ENCODE measurements at regions not wholly inside any gene's neighbourhood (a gene's known extent, or its start where the extent isn't known, plus 50 kb on each side); places are given as distances from the start of the nearest gene placed in this dataset.

DNA sequence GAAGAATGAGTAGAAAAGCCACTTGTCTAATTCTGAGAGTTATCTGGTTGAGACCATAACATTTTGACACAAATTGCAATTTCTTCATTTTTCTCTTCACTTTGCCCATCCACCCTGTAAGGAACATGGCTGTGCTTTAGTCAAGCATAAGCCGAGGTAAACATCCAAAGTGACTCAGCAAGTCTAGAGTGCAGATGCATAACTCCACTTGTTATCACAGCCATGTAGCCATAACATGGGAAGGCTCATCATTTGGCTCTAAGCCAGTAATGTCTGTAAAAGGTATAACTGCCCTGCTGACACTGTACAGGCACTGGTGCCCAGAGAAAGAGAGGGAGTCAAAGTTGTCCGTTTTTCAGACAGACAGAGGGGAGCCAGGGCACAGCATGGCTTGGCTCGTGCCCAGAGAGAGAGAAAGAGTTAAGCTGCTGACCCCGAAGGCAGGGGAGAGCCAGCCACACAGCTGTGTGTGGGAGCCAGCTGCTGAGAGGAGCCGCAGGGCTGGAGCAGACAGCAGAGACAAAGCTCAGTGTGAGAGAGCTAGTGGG, 76.9 kb upstream of the EXOC1L start (continued):
- TF ChIP-seq, protein P1, sequence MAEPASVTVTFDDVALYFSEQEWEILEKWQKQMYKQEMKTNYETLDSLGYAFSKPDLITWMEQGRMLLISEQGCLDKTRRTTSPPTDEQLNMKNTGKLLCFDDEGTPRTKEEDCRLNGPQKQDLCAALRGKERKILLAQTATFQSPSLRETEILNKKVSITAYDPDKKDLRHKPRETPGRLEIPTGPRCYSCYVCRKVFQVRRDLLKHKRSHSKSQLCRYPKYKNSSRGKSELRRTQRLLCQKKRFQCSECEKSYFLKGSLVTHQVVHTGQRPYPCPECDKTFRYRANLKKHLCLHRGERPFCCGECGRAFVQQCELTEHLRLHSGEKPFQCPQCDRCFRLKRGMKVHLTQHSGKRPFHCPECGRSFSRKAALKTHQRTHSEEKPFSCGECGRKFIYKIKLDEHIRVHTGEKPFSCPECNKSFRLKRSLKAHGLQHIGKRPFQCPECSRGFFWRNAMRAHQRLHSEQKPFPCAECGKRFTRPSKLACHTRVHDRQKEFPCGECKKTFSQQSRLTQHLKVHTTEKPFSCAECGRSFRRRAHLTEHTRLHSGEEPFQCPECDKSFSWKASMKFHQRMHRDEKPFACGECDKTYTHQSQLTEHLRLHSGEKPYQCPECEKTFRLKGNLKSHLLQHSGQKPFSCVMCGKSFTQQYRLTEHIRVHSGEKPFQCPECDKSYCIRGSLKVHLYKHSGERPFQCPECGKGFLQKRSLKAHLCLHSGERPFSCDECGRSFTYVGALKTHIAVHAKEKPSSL (CRISPR knock-in tag; conservative IDR thresholded peaks at IDR 0.05), result no peak
- TF ChIP-seq, protein P2, sequence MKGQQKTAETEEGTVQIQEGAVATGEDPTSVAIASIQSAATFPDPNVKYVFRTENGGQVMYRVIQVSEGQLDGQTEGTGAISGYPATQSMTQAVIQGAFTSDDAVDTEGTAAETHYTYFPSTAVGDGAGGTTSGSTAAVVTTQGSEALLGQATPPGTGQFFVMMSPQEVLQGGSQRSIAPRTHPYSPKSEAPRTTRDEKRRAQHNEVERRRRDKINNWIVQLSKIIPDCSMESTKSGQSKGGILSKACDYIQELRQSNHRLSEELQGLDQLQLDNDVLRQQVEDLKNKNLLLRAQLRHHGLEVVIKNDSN (CRISPR knock-in tag; IDR thresholded peaks at IDR 0.05), result no peak

DNA sequence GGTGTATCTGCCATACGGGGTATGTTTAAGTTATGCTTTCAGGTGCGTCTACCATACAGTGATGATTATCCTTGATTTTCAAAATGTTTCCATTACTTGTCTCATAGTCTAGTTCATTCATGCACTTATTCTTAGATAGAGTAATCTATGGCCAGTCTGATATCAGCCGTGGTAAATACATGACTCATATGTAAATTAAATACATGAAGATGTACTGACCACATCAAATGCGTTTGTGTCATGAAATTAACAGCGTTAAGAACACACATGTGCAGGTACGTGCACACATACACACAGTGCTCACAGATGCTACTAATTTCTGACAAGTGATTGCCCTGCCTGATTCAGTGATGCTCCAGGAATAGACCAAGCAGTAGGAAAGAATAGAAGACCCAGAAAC, 75.2 kb upstream of the EXOC1L start:
- H3K36me3 Mint-ChIP-seq, result no peaks in the 10 kb centered on the region
- no peak for ATAC-seq
- H3K27me3 Mint-ChIP-seq (ENCODE audit: low read depth), result peaks cover 3% of the 10 kb centered on the region; the same call in 1 of the 2 replicates
- no peak overlapping the region for H3K27ac Mint-ChIP-seq
- POLR2A ChIA-PET, result no interaction called here
- no peaks in the 10 kb centered on the region for H3K9me3 Mint-ChIP-seq
- TF ChIP-seq AR (CRISPR knock-in tag; IDR thresholded peaks at IDR 0.05), result no peak
- no peak for TF ChIP-seq ZNF423 (CRISPR knock-in tag; IDR thresholded peaks at IDR 0.05)
- no peak for TF ChIP-seq ZNF138 (CRISPR knock-in tag; conservative IDR thresholded peaks at IDR 0.05)
- no peak for TF ChIP-seq ZNF121 (CRISPR knock-in tag; IDR thresholded peaks at IDR 0.05)
- no peak for TF ChIP-seq ZNF317 (CRISPR knock-in tag; IDR thresholded peaks at IDR 0.05; ENCODE audit: borderline replicate concordance, low read depth)
- no peak for TF ChIP-seq ZNF281 (CRISPR knock-in tag; IDR thresholded peaks at IDR 0.05)
- TF ChIP-seq, protein P1 (CRISPR knock-in tag; conservative IDR thresholded peaks at IDR 0.05), result no peak
- no peak for TF ChIP-seq FOXP1 (CRISPR knock-in tag; IDR thresholded peaks at IDR 0.05; ENCODE audit: borderline replicate concordance)
- TF ChIP-seq E2F4 (CRISPR knock-in tag; IDR thresholded peaks at IDR 0.05; ENCODE audit: borderline replicate concordance, low read depth), result no peak
- TF ChIP-seq, protein P3, sequence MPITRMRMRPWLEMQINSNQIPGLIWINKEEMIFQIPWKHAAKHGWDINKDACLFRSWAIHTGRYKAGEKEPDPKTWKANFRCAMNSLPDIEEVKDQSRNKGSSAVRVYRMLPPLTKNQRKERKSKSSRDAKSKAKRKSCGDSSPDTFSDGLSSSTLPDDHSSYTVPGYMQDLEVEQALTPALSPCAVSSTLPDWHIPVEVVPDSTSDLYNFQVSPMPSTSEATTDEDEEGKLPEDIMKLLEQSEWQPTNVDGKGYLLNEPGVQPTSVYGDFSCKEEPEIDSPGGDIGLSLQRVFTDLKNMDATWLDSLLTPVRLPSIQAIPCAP (CRISPR knock-in tag; IDR thresholded peaks at IDR 0.05), result no peak
- TF ChIP-seq ZNF219 (CRISPR knock-in tag; IDR thresholded peaks at IDR 0.05; ENCODE audit: borderline replicate concordance), result no peak
- TF ChIP-seq ZSCAN18 (CRISPR knock-in tag; IDR thresholded peaks at IDR 0.05), result no peak
- H3K4me1 Mint-ChIP-seq, result no peaks in the 10 kb centered on the region
- CTCF ChIA-PET, result no interaction called here
- DNase-seq (ENCODE audit: low spot score), result no peak
- no peak overlapping the region for H3K4me3 Mint-ChIP-seq

All from WTC11 (cell line).